ENCODE measurements at regions not wholly inside any gene's neighbourhood (a gene's known extent, or its start where the extent isn't known, plus 50 kb on each side); places are given as distances from the start of the nearest gene placed in this dataset.

- Histone ChIP-seq H3K4me3 (ENCODE audit: low read length in 2 of 2) (no peak overlapping the region), H3K27me3 (ENCODE audit: control insufficient read depth in 2 of 2, insufficient read depth in 1 of 2, low read length in 1 of 2) (no peaks in the 10 kb centered on the region), H3K36me3 (ENCODE audit: control insufficient read depth in 2 of 2, insufficient read depth in 2 of 2, low read length in 1 of 2) (no peaks in the 10 kb centered on the region), H3K27ac (ENCODE audit: low read depth in 1 of 2, low read length in 1 of 2) (no peak overlapping the region), H3K4me1 (ENCODE audit: control insufficient read depth in 2 of 2, insufficient read depth in 2 of 2, low read length in 2 of 2) (no peaks in the 10 kb centered on the region), H3K9me3 (ENCODE audit: control insufficient read depth in 2 of 2, insufficient read depth in 1 of 2, low read length in 1 of 2) (no peaks in the 10 kb centered on the region)
- no peak for DNase-seq (ENCODE audit: low read depth in 6 of 9, low spot score in 9 of 9)
- WGBS: 92% methylated on average over 5 of the region's 5 CpGs
These were observed 127.1 kb upstream of the CNTN1 start for GRCh38 chr12:40565029-40565633.

GRCh38 chr12:40566271-40566670, 126.0 kb upstream of the CNTN1 start:
- 94% methylated on average over 1 of the region's 1 CpG for WGBS
- no peaks in the 10 kb centered on the region for H3K36me3 ChIP-seq (ENCODE audit: control insufficient read depth in 2 of 2, insufficient read depth in 2 of 2, low read length in 1 of 2)

GRCh38 chr12:40569626-40570179, 122.5 kb upstream of the CNTN1 start:
- H3K9me3 ChIP-seq (ENCODE audit: control insufficient read depth in 2 of 2, insufficient read depth in 1 of 2, low read length in 1 of 2): no peaks in the 10 kb centered on the region
- H3K27ac ChIP-seq (ENCODE audit: low read depth in 1 of 2, low read length in 1 of 2): no peak overlapping the region
- no peaks in the 10 kb centered on the region for H3K36me3 ChIP-seq (ENCODE audit: control insufficient read depth in 2 of 2, insufficient read depth in 2 of 2, low read length in 1 of 2)
- H3K4me3 ChIP-seq (ENCODE audit: low read length in 2 of 2): no peak overlapping the region
- no peaks in the 10 kb centered on the region for H3K4me1 ChIP-seq (ENCODE audit: control insufficient read depth in 2 of 2, insufficient read depth in 2 of 2, low read length in 2 of 2)
- no peaks in the 10 kb centered on the region for H3K27me3 ChIP-seq (ENCODE audit: control insufficient read depth in 2 of 2, insufficient read depth in 1 of 2, low read length in 1 of 2)
- no peak for DNase-seq (ENCODE audit: low read depth in 6 of 9, low spot score in 9 of 9)
- WGBS: 98% methylated on average over 1 of the region's 1 CpG

More at GRCh38 chr12:40566271-40566670, 126.0 kb upstream of the CNTN1 start:
- H3K9me3 ChIP-seq (ENCODE audit: control insufficient read depth in 2 of 2, insufficient read depth in 1 of 2, low read length in 1 of 2): no peaks in the 10 kb centered on the region
- H3K4me1 ChIP-seq (ENCODE audit: control insufficient read depth in 2 of 2, insufficient read depth in 2 of 2, low read length in 2 of 2): no peaks in the 10 kb centered on the region
- H3K27ac ChIP-seq (ENCODE audit: low read depth in 1 of 2, low read length in 1 of 2): no peak overlapping the region
- H3K4me3 ChIP-seq (ENCODE audit: low read length in 2 of 2): no peak overlapping the region
- DNase-seq (ENCODE audit: low read depth in 6 of 9, low spot score in 9 of 9): no peak
- no peaks in the 10 kb centered on the region for H3K27me3 ChIP-seq (ENCODE audit: control insufficient read depth in 2 of 2, insufficient read depth in 1 of 2, low read length in 1 of 2)

GRCh38 chr12:40573024-40573423, 119.2 kb upstream of the CNTN1 start:
- Histone ChIP-seq H3K36me3 (ENCODE audit: control insufficient read depth in 2 of 2, insufficient read depth in 2 of 2, low read length in 1 of 2) (no peaks in the 10 kb centered on the region), H3K9me3 (ENCODE audit: control insufficient read depth in 2 of 2, insufficient read depth in 1 of 2, low read length in 1 of 2) (no peaks in the 10 kb centered on the region), H3K27ac (ENCODE audit: low read depth in 1 of 2, low read length in 1 of 2) (no peak overlapping the region), H3K27me3 (ENCODE audit: control insufficient read depth in 2 of 2, insufficient read depth in 1 of 2, low read length in 1 of 2) (no peaks in the 10 kb centered on the region), H3K4me1 (ENCODE audit: control insufficient read depth in 2 of 2, insufficient read depth in 2 of 2, low read length in 2 of 2) (no peaks in the 10 kb centered on the region), H3K4me3 (ENCODE audit: low read length in 2 of 2) (no peak overlapping the region)
- DNase-seq (ENCODE audit: low read depth in 6 of 9, low spot score in 9 of 9): no peak

- DNase-seq (ENCODE audit: low read depth in 6 of 9, low spot score in 9 of 9): no peak
- Histone ChIP-seq H3K4me3 (ENCODE audit: low read length in 2 of 2) (no peak overlapping the region), H3K4me1 (ENCODE audit: control insufficient read depth in 2 of 2, insufficient read depth in 2 of 2, low read length in 2 of 2) (no peaks in the 10 kb centered on the region), H3K27ac (ENCODE audit: low read depth in 1 of 2, low read length in 1 of 2) (no peak overlapping the region), H3K27me3 (ENCODE audit: control insufficient read depth in 2 of 2, insufficient read depth in 1 of 2, low read length in 1 of 2) (no peaks in the 10 kb centered on the region), H3K9me3 (ENCODE audit: control insufficient read depth in 2 of 2, insufficient read depth in 1 of 2, low read length in 1 of 2) (peaks cover 0 to 5% of the 10 kb centered on the region in 2 donors), H3K36me3 (ENCODE audit: control insufficient read depth in 2 of 2, insufficient read depth in 2 of 2, low read length in 1 of 2) (no peaks in the 10 kb centered on the region)
These were observed 116.3 kb upstream of the CNTN1 start for GRCh38 chr12:40575987-40576386.

- Histone ChIP-seq H3K9me3 (ENCODE audit: control insufficient read depth in 2 of 2, insufficient read depth in 1 of 2, low read length in 1 of 2) (peaks cover 2 to 13% of the 10 kb centered on the region in 2 donors), H3K27me3 (ENCODE audit: control insufficient read depth in 2 of 2, insufficient read depth in 1 of 2, low read length in 1 of 2) (no peaks in the 10 kb centered on the region), H3K36me3 (ENCODE audit: control insufficient read depth in 2 of 2, insufficient read depth in 2 of 2, low read length in 1 of 2) (no peaks in the 10 kb centered on the region), H3K4me1 (ENCODE audit: control insufficient read depth in 2 of 2, insufficient read depth in 2 of 2, low read length in 2 of 2) (no peaks in the 10 kb centered on the region), H3K27ac (ENCODE audit: low read depth in 1 of 2, low read length in 1 of 2) (no peak overlapping the region), H3K4me3 (ENCODE audit: low read length in 2 of 2) (no peak overlapping the region)
- 98% methylated on average over 1 of the region's 1 CpG for WGBS
- DNase-seq (ENCODE audit: low read depth in 6 of 9, low spot score in 9 of 9): no peak
These were observed 114.4 kb upstream of the CNTN1 start for GRCh38 chr12:40577834-40578233.

GRCh38 chr12:40579687-40580086, 112.6 kb upstream of the CNTN1 start:
- 97% methylated on average over 1 of the region's 1 CpG for WGBS
- no peak overlapping the region for H3K27ac ChIP-seq (ENCODE audit: low read depth in 1 of 2, low read length in 1 of 2)
- H3K27me3 ChIP-seq (ENCODE audit: control insufficient read depth in 2 of 2, insufficient read depth in 1 of 2, low read length in 1 of 2): no peaks in the 10 kb centered on the region
- H3K9me3 ChIP-seq (ENCODE audit: control insufficient read depth in 2 of 2, insufficient read depth in 1 of 2, low read length in 1 of 2): peaks cover 2 to 13% of the 10 kb centered on the region in 2 donors
- no peaks in the 10 kb centered on the region for H3K36me3 ChIP-seq (ENCODE audit: control insufficient read depth in 2 of 2, insufficient read depth in 2 of 2, low read length in 1 of 2)
- no peaks in the 10 kb centered on the region for H3K4me1 ChIP-seq (ENCODE audit: control insufficient read depth in 2 of 2, insufficient read depth in 2 of 2, low read length in 2 of 2)
- no peak overlapping the region for H3K4me3 ChIP-seq (ENCODE audit: low read length in 2 of 2)
- DNase-seq (ENCODE audit: low read depth in 6 of 9, low spot score in 9 of 9): no peak

- H3K4me1 ChIP-seq (ENCODE audit: control insufficient read depth in 2 of 2, insufficient read depth in 2 of 2, low read length in 2 of 2): no peaks in the 10 kb centered on the region
- H3K9me3 ChIP-seq (ENCODE audit: control insufficient read depth in 2 of 2, insufficient read depth in 1 of 2, low read length in 1 of 2): peaks cover 2 to 13% of the 10 kb centered on the region in 2 donors
- H3K4me3 ChIP-seq (ENCODE audit: low read length in 2 of 2): no peak overlapping the region
- no peaks in the 10 kb centered on the region for H3K36me3 ChIP-seq (ENCODE audit: control insufficient read depth in 2 of 2, insufficient read depth in 2 of 2, low read length in 1 of 2)
- no peak overlapping the region for H3K27ac ChIP-seq (ENCODE audit: low read depth in 1 of 2, low read length in 1 of 2)
- DNase-seq (ENCODE audit: low read depth in 6 of 9, low spot score in 9 of 9): no peak
- no peaks in the 10 kb centered on the region for H3K27me3 ChIP-seq (ENCODE audit: control insufficient read depth in 2 of 2, insufficient read depth in 1 of 2, low read length in 1 of 2)
- 94% methylated on average over 2 of the region's 2 CpGs for WGBS
These were observed 111.9 kb upstream of the CNTN1 start for GRCh38 chr12:40580346-40580745.

- 95% methylated on average over 1 of the region's 1 CpG for WGBS
These were observed 110.3 kb upstream of the CNTN1 start for GRCh38 chr12:40581889-40582288.

More at GRCh38 chr12:40581889-40582288, 110.3 kb upstream of the CNTN1 start:
- Histone ChIP-seq H3K27ac (ENCODE audit: low read depth in 1 of 2, low read length in 1 of 2) (no peak overlapping the region), H3K9me3 (ENCODE audit: control insufficient read depth in 2 of 2, insufficient read depth in 1 of 2, low read length in 1 of 2) (peaks cover 2 to 13% of the 10 kb centered on the region in 2 donors), H3K36me3 (ENCODE audit: control insufficient read depth in 2 of 2, insufficient read depth in 2 of 2, low read length in 1 of 2) (no peaks in the 10 kb centered on the region), H3K4me1 (ENCODE audit: control insufficient read depth in 2 of 2, insufficient read depth in 2 of 2, low read length in 2 of 2) (no peaks in the 10 kb centered on the region), H3K4me3 (ENCODE audit: low read length in 2 of 2) (no peak overlapping the region), H3K27me3 (ENCODE audit: control insufficient read depth in 2 of 2, insufficient read depth in 1 of 2, low read length in 1 of 2) (no peaks in the 10 kb centered on the region)
- DNase-seq (ENCODE audit: low read depth in 6 of 9, low spot score in 9 of 9): no peak
